ENCODE measurements at regions not wholly inside any gene's neighbourhood (a gene's known extent, or its start where the extent isn't known, plus 50 kb on each side); places are given as distances from the start of the nearest gene placed in this dataset.
"Not testable (repeated sequence)": the region's sequence is repeated elsewhere in the genome, so short reads cannot be mapped to it uniquely, and the experiment has no call there.

DNA sequence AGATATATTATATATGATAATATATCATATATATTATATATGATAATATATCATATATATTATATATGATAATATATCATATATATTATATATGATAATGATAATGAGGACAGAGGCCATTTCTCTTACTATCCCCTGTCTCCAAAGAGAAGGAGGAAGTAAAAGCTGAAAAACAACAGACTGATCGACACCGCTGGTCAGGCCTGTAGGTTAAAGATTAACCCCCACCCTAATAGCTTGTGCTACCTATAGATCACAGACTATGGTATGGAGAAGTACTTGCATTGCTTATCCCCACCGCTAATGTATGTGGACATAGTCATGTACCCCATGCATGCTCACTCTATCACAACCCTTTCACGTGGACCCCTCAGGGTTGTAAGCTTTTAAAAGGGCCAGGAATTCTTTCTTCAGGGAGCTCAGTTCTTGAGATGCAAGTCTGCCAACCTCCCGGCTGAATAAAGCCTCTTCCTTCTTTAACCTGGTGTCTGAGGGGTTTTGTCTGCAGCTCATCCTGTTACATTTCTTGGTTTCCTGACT is 786.1 kb upstream of the TMEM132C start:
- no peak for DNase-seq

- no peak for DNase-seq
Measured at GRCh38 chr12:127482950-127483349, 784.0 kb upstream of the TMEM132C start.

DNA sequence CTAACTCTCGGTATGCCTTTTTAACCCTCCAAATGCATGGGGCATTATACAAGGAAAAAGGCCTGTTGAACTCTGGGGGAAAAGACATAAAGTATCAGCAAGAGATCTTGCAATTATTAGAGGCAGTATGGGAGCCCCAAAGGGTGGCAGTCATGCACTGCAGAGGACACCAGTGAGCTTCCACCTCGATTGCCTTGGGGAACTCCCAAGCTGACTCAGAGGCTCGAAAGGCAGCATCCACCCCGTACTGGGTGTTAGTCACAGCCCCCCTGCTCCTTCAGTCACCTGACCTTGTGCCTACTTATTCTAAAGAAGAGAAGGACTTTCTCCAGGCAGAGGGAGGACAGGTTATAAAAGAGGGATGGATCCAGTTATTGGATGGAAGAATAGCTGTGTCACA is 781.4 kb upstream of the TMEM132C start:
- no peak for DNase-seq

GRCh38 chr12:127487031-127487430 is 779.9 kb upstream of the TMEM132C start:
- DNase-seq = no peak

- no peak for DNase-seq
Measured at GRCh38 chr12:127489061-127489460, 777.9 kb upstream of the TMEM132C start.

DNA sequence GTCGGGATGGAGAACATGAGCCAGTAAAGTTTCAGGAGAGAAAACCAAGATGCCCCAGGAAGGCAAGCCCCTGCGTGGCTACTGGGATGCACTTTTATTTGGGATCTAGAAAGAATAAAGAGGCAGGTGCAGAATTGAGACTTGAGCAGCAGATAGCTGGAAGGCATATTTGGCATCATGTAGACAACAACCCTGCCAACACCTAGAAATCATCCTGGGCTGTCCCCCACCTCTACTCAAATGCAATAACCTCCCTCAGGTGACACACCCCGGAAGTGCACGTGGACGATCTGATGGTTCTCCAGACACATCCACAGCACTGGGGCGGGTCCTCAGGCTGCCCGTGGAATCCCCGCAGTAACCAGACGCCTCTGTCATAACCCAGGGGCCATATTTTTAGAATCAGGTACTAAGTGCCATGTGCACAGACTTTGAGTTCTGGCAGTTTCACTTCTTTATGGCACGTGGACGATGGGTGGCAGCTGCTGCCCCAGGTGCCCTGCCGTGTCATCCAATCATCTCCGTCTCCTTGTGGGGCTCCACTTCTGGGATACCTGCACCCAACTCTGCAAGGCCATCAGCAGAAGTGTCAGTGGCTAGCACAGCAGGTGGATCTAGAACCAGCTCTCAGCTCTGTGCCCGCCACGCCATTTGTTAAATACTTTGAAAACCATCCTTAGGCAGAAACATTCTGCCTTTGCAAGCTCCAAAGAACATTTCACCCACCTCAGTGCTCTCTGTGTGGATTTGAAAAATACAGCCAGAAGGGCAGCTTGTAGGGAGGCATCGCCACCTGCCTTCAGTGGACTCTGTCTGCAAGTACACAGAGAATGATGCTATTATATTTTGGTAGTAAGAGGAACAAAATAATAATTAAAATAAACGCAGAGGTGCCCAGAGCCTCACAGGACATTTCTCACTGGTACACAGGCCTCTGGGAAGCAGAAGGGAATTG is 771.7 kb upstream of the TMEM132C start:
- DNase-seq = no peak

DNA sequence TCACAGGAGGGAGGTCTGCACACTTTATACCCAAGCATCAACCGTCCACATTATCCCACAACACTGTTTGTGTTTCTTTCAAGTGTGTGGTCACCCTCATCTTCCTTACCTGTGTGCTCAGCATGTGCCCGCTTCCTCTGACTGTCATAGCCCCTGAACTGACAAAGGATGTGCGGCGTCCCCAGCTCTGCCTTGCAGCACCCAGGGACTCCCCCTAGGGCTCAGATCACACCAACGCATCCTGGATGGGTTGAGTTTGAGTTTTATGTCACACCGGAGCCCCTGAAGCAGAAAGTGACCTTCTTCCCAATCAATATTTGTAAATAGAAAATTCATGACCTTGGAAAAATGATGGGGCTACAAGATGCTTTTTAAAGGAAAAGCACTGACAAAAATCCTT is 770.7 kb upstream of the TMEM132C start:
- DNase-seq = no peak

- no peak for DNase-seq
Measured at GRCh38 chr12:127500512-127501035, 766.4 kb upstream of the TMEM132C start.

DNA sequence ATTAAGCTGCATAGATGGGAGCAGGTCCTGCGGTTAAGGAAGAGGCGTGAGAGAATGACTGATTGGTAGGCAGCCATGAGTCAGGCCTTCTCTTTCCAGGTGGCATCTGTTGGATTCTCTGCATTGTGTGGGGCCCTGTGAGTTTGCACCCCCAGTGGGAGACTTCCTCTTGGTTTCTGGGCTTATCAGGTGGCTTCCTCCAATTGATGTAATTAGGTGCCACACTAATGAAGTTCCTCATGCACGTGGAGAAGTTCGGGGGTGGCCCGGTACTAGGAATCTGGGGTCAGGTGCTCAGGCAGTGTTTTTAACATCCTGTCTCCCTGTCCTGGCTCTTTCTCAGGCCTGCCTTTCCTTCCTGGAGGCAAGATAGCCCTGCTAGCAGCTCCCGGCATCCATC is 765.1 kb upstream of the TMEM132C start:
- no peak for DNase-seq

- DNase-seq = no peak
Measured at GRCh38 chr12:127503246-127503645, 763.7 kb upstream of the TMEM132C start.

- DNase-seq = not testable (repeated sequence)
Measured at GRCh38 chr12:127503996-127504395, 763.0 kb upstream of the TMEM132C start.

- no peak for DNase-seq
Measured at GRCh38 chr12:127504874-127505273, 762.1 kb upstream of the TMEM132C start.

- DNase-seq = no peak
Measured at GRCh38 chr12:127507341-127507740, 759.6 kb upstream of the TMEM132C start.

GRCh38 chr12:127509066-127509778 is 757.7 kb upstream of the TMEM132C start:
- no peak for DNase-seq

DNA sequence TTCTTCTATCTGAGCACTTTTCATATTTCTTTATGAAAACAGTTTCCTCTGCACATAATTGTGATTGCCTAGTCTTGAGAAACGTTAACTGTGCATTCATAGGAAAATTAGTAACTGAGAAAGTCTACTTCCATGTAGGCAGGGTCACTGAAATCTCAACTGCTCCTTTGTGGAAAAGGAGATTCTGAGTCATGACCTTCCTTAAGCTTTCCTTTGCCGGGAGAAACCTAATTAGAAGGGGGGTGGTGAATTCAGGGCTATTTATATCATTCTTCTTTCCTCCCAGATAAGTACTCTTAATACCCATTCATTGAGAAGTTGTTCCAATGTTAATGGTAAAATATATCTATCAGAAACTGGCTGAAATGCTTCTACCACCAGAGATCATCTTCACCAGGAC is 751.0 kb upstream of the TMEM132C start:
- no peak for DNase-seq

DNA sequence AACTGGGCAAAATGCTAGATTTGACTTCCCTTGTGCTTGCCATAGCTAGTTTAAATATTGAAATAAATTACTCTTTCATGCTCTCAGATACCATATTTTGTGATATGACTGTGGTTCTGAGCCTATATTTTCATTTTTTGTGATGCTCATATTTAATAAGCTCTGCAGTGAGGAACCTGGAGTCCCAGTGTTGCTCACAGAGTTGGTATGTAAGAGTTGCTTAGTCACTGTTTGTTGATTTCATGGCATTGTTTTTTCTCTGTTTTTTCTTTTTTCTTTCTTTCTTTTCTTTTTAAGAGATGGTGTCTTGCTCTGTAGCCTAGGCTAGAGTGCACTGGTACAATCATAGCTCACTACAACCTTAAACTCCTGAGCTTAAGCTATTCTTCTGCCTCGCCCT is 750.5 kb upstream of the TMEM132C start:
- DNase-seq = no peak

DNA sequence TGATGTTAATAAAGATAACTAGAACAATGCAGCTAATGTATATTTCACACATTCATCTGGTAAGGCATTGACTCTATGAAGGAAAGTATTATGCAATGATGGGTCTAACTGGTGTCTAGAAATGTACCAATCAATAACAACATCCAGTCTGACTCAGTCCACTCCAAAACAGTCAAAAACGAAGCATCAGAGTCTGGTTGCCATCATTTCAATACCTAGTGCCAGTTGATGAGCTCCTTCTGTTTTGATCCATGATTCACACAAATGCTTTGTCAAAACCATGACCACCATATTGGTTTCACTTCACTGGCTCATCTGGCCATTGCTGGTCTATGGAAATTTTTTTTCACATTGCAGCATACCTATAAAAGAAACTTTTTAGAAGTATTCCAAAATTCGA is 747.2 kb upstream of the TMEM132C start:
- DNase-seq = no peak

GRCh38 chr12:127526925-127527324 is 740.0 kb upstream of the TMEM132C start:
- no peak for DNase-seq

DNA sequence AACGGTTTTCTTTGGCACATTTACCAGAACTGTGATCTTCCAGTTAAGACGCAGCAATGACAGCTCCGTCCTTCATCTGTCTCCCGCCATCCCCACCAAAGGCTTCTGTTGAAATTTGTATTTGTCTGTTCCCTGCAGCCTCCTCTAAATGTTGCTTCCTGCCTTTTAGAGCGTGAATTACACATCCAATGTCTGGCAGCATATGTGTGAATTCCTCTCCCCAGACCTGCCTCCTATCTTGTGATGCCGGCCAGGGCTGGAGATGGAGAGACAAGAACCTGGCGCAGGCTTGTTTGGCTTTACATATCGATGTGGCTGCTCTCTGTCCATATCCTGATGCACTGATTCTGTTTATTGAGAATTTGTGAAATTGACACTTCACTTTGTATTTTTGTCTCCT is 738.4 kb upstream of the TMEM132C start:
- no peak for DNase-seq

GRCh38 chr12:127531542-127531941 is 735.4 kb upstream of the TMEM132C start:
- DNase-seq = no peak

GRCh38 chr12:127533353-127533752 is 733.6 kb upstream of the TMEM132C start:
- no peak for DNase-seq

- DNase-seq = no peak
Measured at GRCh38 chr12:127536833-127537428, 730.0 kb upstream of the TMEM132C start.

DNA sequence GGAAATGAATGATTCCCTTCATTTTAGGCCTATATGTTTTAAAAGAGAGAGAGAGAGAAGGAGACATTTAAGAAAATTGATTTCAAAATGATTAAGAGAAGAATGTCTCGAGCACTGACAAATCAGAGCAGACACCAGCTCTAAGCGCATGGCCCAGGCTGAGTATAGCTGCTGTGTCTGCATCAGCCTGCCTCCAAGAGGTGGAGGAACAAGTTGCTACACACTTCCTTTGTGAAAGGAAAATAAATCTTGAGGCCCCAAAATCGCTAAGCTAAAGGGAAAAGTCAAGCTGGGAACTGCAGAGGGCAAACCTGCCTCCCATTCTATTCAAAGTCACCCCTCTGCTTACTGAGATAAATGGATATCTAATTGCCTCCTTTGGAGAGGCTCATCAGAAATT is 728.7 kb upstream of the TMEM132C start:
- DNase-seq = no peak
